NCI-H2227 (cell line): ENCODE measurements at regions not wholly inside any gene's neighbourhood (a gene's known extent, or its start where the extent isn't known, plus 50 kb on each side); places are given as distances from the start of the nearest gene placed in this dataset.

Experiments
- DNase-seq: peaks from one replicate; lab custom pipeline; 2025; ENCODE audit not compliant: unreplicated experiment; lab: John Stamatoyannopoulos, UW

DNA sequence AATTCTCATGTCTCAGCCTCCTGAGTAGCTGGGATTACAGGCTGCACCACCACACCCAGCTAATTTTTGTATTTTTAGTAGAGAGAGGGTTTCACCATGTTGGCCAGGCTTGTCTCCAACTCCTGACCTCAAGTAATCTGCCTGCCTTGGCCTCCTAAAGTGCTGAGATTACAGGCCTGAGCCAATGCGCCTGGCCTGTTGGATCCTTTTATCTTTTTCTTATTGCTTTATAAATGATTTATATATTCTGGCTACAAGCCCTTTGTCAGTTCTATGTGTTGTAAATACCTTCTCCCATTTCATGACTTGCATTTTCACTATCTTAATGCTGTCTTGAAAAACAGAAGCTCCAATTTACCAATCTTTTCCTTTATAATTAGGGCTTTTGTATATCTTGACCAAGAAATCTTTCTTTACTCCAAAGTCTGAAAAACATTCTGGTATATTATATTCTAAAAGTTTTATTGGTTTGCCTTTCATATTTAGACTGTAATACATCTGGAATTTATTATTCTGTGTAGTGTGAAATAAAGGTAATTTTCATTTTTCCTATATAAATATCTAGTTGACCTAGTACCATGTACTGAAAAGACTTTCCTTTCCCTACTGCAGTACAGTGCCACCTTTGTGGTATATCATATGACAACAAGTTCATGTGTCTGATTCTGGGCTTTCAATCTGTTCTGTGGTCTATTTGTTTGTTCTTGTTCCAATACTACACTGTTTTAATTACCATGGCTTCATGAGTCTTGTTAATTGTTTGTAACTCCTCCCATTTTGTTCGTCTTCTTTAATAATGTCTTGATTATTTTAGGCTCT is 52.9 kb upstream of the RNU6-1 start:
- no peak for DNase-seq

GRCh38 chr15:67895237-67895636 is 55.4 kb upstream of the RNU6-1 start:
- no peak for DNase-seq

DNA sequence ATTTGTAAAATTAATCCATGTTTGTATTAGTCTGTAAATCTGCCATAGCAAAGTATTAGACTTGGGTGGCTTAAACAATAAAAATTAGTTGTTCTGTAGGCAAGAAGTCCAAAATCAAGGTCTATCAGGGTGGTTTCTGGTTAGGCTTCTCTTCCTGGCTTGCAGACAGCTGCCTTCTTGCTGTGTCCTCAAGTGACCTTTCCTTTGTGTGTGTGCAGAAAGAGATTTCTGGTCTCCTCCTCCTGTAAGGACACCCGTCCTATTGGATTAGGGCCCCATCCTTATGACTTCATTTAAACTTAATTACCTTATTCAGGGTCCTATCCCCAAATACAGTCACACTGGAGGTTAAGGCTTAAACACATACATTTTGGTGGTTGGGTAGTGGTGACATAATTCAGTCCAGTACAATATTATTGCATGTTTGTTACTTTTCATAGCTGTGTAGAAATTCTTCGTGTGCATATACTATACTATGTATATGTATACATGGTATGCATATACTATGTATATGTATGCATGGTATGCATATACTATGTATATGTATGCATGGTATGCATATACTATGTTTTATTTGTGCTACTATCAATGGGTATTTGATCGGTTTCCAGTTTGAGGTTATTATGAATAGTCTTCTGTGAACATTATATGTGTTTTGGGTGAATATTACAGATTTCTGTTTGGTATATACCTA is 57.9 kb upstream of the RNU6-1 start:
- peak; percentile 9 for DNase-seq

DNA sequence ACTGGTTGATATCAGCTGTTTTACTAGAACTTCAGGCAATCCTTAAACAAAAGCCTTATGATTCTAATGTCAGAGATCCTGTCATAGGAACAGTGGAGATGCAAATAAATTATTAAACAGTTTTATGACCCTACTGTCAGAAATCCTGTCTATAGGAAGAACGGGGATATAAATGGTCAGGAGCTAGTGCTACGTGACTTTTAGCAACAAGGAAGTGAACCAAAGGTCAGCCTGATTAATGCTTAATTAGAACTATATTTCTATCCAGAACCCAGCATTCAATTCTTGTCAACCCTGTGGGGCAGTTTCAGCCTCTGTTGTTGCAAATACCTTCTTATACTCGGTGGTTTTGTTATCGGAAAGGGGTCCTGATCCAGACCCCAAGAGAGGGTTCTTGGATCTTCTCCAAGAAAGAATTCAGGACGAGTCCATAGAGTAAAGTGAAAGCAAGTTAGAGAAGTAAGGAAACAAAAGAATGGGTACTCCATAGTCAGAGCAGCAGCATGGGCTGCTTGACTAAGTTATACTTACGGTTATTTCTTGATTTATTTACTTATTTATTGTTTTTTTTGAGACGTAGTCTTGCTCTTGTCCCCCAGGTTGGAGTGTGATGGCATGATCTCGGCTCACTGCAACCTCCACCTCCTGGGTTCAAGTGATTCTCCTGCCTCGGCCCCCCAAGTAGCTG is 59.9 kb upstream of the RNU6-1 start:
- DNase-seq, result no peak

DNA sequence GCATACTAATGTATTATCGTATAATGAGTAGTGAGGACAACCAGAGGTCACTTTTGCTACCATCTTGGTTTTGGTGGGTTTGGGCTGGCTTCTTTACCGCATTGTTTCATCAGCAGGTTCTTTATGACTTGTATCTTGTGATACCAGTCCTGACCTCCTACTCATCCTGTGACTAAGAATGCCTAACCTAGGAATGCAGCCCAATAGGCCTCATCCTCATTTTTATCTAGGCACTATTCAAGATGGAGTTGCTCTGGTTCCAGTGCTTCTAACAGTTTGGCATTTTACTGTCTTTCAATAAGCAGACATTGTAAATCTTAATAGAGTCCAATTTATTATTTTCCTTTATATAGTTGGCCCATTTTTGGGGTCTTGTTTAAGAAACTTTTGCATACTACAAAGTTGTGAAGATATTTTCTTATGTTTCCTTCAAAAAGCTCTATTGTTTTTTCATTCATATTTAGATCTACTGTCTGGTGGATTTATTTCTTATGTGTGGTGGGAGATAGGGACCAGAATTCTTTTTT is 60.8 kb upstream of the RNU6-1 start:
- no peak for DNase-seq

DNA sequence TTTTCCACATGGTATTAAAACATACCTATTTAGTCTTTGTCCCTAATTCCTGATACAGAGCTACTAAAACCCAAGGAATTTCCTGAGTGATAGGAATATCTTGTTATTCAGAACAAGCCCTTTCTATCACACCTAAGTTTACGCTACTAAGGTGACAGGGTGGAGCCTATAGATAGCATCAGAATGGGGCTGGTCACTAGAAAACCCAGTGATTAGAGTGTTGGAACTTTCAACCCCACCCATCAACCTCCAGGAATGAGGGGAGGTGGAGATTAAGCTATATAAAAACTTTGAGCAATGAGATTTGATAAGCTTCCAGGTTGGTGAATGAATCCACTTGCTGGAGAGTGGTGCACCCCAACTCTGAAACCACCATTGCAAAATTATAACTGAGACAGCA is 62.1 kb upstream of the RNU6-1 start:
- no peak for DNase-seq

- peak; percentile 58 for DNase-seq
Observed at GRCh38 chr15:67902579-67903009, 62.7 kb upstream of the RNU6-1 start.

DNA sequence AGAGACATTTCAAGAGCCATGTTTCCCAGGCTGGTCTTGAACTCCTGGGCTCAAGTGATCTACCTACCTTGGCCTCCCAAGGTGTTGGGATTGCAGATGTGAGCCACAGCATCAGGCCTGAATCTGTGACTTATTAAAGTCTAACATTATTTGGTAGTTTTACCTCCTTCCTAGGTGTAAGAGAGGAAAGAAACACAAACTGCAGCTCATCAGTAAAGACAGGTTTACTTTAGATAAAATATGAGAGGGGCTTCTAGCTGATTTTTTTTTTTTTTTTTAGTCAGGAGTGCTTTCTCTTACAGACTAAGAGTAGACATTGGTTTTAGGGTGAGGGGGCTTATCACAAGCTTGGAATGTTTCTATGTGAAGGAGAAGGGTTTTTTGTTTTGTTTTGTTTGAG is 63.9 kb upstream of the RNU6-1 start:
- DNase-seq, result no peak

DNA sequence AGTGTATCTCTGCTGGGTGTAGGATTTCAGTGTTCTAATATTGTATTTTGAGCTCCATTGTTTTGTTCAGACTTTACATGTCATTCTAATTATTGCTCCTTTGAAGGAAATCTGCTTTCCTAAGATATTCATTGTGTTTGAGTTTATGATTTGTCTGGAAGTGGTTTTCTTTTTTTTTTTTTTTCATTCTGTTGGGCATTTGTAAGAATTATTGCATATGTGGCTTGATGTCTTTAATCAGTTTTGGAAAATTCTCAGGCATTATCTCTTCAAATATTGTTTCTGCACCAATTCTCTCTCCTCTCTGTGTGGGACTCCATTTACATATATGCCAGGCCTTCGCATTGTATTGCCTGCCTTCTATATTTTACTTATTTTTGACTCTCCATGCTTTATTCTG is 65.8 kb upstream of the RNU6-1 start:
- no peak for DNase-seq

- no peak for DNase-seq
Observed at GRCh38 chr15:67906382-67906781, 66.5 kb upstream of the RNU6-1 start.

GRCh38 chr15:67907184-67907723 is 67.4 kb upstream of the RNU6-1 start:
- no peak for DNase-seq

GRCh38 chr15:67908756-67909155 is 68.9 kb upstream of the RNU6-1 start:
- DNase-seq, result no peak

DNA sequence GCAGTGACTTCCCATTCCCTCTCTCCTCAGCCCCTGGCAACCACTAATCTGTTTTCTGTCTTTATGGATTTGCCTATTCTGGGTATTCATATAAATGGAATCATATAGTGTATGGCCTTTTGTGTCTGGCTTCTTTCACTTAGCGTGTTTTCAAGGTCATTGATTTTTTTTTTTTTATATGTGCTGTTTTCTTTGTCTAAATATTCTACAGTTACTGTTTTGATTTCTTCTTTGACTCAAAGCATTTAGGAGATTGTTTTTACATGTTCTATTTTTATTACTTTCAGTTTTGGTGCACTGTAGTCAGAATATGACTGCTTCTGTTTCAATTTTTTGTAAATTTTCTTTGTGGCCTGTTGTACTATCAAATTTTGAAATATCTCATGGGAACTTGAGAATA is 71.9 kb upstream of the RNU6-1 start:
- DNase-seq, result no peak

DNA sequence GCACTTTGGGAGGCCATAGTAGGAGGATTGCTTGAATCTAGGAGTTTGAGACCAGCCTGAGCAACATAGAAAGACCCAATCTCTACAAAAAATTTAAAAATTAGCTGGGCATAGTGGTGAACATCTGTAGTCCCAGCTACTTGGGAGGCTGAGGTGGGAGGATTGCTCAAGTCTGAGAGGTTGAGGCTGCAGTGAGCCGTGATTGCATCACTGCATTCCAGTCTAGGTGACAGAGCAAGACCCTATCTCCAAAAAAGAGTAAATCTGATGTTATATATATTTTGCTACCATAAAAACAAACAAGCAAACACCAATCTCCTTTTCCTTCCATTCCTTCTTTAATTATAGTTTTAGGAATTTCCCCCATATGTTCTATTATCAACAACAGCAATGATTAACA is 74.2 kb upstream of the RNU6-1 start:
- DNase-seq, result no peak

DNA sequence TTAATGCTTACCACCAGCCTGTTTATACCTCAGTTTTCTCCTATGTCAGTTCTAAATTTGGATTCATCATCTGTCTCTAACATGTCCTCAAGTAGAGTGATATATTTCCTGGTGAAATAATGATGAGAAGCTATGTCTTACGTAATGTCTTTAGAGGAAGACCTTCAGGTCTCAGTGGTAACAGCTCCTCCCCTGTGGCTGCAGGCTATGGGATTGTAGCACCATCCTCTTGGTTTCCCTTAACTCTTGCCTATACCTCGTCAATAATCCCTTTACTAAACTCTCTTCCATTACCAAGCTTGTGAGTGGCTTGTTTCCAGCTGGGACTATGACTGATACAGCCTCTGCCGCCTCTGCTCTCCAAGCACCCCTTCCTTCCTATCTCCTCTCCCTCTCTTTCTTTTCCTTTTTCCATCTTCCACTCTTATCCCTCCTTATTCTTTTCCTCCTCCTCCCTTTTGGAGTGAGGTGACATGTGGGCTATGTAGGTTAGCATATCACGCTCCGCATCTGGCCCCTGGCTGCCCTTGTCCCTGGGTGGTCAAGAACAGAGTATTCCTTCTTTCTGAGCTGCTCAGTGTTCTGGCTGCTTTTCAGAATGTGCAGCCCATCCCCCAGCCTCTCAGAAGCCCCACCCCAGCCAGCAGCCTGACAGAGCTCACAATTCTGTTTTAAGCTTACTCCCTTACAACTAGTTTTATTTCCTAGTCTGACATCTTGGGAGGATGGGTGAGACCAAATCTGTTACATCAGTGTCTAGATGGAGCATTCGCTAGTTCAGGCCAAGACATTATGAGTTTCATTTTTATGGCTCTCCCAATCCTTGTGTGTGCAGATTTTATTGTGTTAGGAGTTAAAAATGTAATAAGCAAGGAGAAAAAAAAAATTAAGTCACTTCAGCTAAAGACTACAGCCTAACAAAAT is 75.0 kb upstream of the RNU6-1 start:
- DNase-seq, result peak; percentile 31

GRCh38 chr15:67915461-67916374 is 75.9 kb upstream of the RNU6-1 start:
- DNase-seq, result peak; percentile 7

- no peak for DNase-seq
Observed at GRCh38 chr15:67916565-67916964, 76.7 kb upstream of the RNU6-1 start.

- DNase-seq, result no peak
Observed at GRCh38 chr15:67917037-67917436, 77.2 kb upstream of the RNU6-1 start.

- no peak for DNase-seq
Observed at GRCh38 chr15:67917636-67918035, 77.8 kb upstream of the RNU6-1 start.
